H9 (cell line): ENCODE measurements at regions not wholly inside any gene's neighbourhood (a gene's known extent, or its start where the extent isn't known, plus 50 kb on each side); places are given as distances from the start of the nearest gene placed in this dataset.

Experiments
- DNase-seq: peaks from one replicate; pipeline ENCODE4 v3.0.0-alpha.2; 2017
- H2AFZ ChIP-seq: one replicate; pipeline ENCODE4 v1.6.1; 2013; ENCODE audit warnings: mild to moderate bottlenecking, low read length, control low read depth, moderate library complexity
- H2AK5ac ChIP-seq: 2 replicates; pipeline ENCODE4 v1.6.1; 2013; ENCODE audit warnings: low read length, control low read depth, mixed read lengths; ENCODE audit not compliant: insufficient read length
- H2BK120ac ChIP-seq: one replicate; pipeline ENCODE4 v1.6.1; 2013; ENCODE audit warnings: low read depth, mild to moderate bottlenecking, low read length, control low read depth, inconsistent platforms; ENCODE audit not compliant: poor library complexity, severe bottlenecking
- H2BK12ac ChIP-seq: 2 replicates; pipeline ENCODE4 v1.6.1; 2013; ENCODE audit warnings: low read length, control low read depth, mixed read lengths, low read depth; ENCODE audit not compliant: insufficient read length
- H2BK15ac ChIP-seq: 2 replicates; pipeline ENCODE4 v1.6.1; 2013; ENCODE audit warnings: low read depth, low read length, control low read depth
- H2BK20ac ChIP-seq: one replicate; pipeline ENCODE4 v1.6.1; 2013; ENCODE audit warnings: low read depth, mild to moderate bottlenecking, low read length, control low read depth, inconsistent platforms; ENCODE audit not compliant: poor library complexity, severe bottlenecking
- H2BK5ac ChIP-seq: 2 replicates; pipeline ENCODE4 v1.6.1; 2013; ENCODE audit warnings: low read length, control low read depth, mixed read lengths; ENCODE audit not compliant: insufficient read length
- H3K14ac ChIP-seq: 2 replicates; pipeline ENCODE4 v1.6.1; 2013; ENCODE audit warnings: low read length, control low read depth; ENCODE audit not compliant: insufficient read depth
- H3K18ac ChIP-seq: 2 replicates; pipeline ENCODE4 v1.6.1; 2013; ENCODE audit warnings: low read depth, mild to moderate bottlenecking, mixed read lengths, low read length, control low read depth; ENCODE audit not compliant: insufficient read length
- H3K23ac ChIP-seq: 2 replicates; pipeline ENCODE4 v1.6.1; 2013; ENCODE audit warnings: low read length, control low read depth, mixed read lengths, low read depth; ENCODE audit not compliant: insufficient read length
- H3K23me2 ChIP-seq: 2 replicates; pipeline ENCODE4 v1.6.1; 2013; ENCODE audit warnings: low read depth, mild to moderate bottlenecking, mixed read lengths, low read length, control low read depth; ENCODE audit not compliant: insufficient read length, poor library complexity, severe bottlenecking
- H3K27ac ChIP-seq: 2 replicates; pipeline ENCODE4 v1.5.1; 2013; ENCODE audit warnings: low read length, control low read depth, mixed read lengths, low read depth; ENCODE audit not compliant: insufficient read length
- H3K27me3 ChIP-seq: 2 replicates; pipeline ENCODE4 v1.6.1; 2013; ENCODE audit warnings: low read length, control low read depth, inconsistent platforms; ENCODE audit not compliant: insufficient read depth
- H3K4ac ChIP-seq: 2 replicates; pipeline ENCODE4 v1.6.1; 2013; ENCODE audit warnings: low read depth, mild to moderate bottlenecking, control low read depth, inconsistent platforms, low read length, moderate library complexity
- H3K4me1 ChIP-seq: 2 replicates; pipeline ENCODE4 v1.6.1; 2013; ENCODE audit warnings: low read length, control low read depth, inconsistent platforms; ENCODE audit not compliant: insufficient read depth
- H3K4me2 ChIP-seq: 2 replicates; pipeline ENCODE4 v1.6.1; 2013; ENCODE audit warnings: low read length, control low read depth, mixed read lengths; ENCODE audit not compliant: insufficient read length, insufficient read depth
- H3K56ac ChIP-seq: 2 replicates; pipeline ENCODE4 v1.6.1; 2013; ENCODE audit warnings: low read depth, mild to moderate bottlenecking, mixed read lengths, low read length, control low read depth; ENCODE audit not compliant: insufficient read length
- H3K79me1 ChIP-seq: 2 replicates; pipeline ENCODE4 v1.6.1; 2013; ENCODE audit warnings: low read depth, mild to moderate bottlenecking, moderate library complexity, low read length, control low read depth, inconsistent platforms; ENCODE audit not compliant: insufficient read depth, poor library complexity, severe bottlenecking
- H3K79me2 ChIP-seq: 2 replicates; pipeline ENCODE4 v1.6.1; 2013; ENCODE audit warnings: low read length, control low read depth, inconsistent platforms; ENCODE audit not compliant: insufficient read depth
- H3K9ac ChIP-seq: 2 replicates; pipeline ENCODE4 v1.6.1; 2013; ENCODE audit warnings: low read length, control low read depth, mixed read lengths; ENCODE audit not compliant: insufficient read length; ENCODE audit errors: extremely low read depth
- H3K9me3 ChIP-seq: one replicate; pipeline ENCODE4 v1.6.1; 2013; ENCODE audit warnings: low read depth, low read length, inconsistent platforms; ENCODE audit not compliant: control insufficient read depth
- H3T11ph ChIP-seq: one replicate; pipeline ENCODE4 v1.6.1; 2013; ENCODE audit warnings: mild to moderate bottlenecking, low read length, control low read depth, inconsistent platforms
- H4K20me1 ChIP-seq: one replicate; pipeline ENCODE4 v1.6.1; 2013; ENCODE audit not compliant: control insufficient read depth, insufficient read length, insufficient read depth
- H4K5ac ChIP-seq: 2 replicates; pipeline ENCODE4 v1.6.1; 2013; ENCODE audit warnings: low read depth, mild to moderate bottlenecking, mixed read lengths, low read length, control low read depth; ENCODE audit not compliant: insufficient read length
- H4K8ac ChIP-seq: replicated peaks from 2 replicates; pipeline ENCODE4 v1.6.1; 2013; ENCODE audit warnings: low read length, control low read depth, mixed read lengths, low read depth; ENCODE audit not compliant: insufficient read length
- H4K91ac ChIP-seq: 2 replicates; pipeline ENCODE4 v1.6.1; 2013; ENCODE audit warnings: low read depth, mild to moderate bottlenecking, moderate library complexity, mixed read lengths, low read length, control low read depth; ENCODE audit not compliant: insufficient read length
- H3K27ac Mint-ChIP-seq, 3 experiments: 2 replicates in 2 of 3; 3 replicates in 1 of 3; pipeline ENCODE4 v1.8.0; 2020 to 2021; ENCODE audit warnings: mixed read lengths in 3 of 3, mild to moderate bottlenecking in 1 of 3, moderate library complexity in 1 of 3
- H3K27me3 Mint-ChIP-seq: 2 replicates; pipeline ENCODE4 v1.8.0; 2021; ENCODE audit warnings: low read depth, mild to moderate bottlenecking, moderate library complexity, mixed read lengths
- H3K36me3 Mint-ChIP-seq, 3 experiments: 2 replicates in 2 of 3; 3 replicates in 1 of 3; pipeline ENCODE4 v1.8.0; 2020 to 2021; ENCODE audit warnings: low read depth in 3 of 3, mixed read lengths in 3 of 3; ENCODE audit not compliant: insufficient read depth in 1 of 3
- H3K4me1 Mint-ChIP-seq, 2 experiments: 2 replicates each; pipeline ENCODE4 v1.8.0; 2020; ENCODE audit warnings: mixed read lengths in 2 of 2
- H3K4me3 Mint-ChIP-seq, 2 experiments: 2 replicates in 1 of 2; 3 replicates in 1 of 2; pipeline ENCODE4 v1.8.0; 2020 to 2021; ENCODE audit warnings: mild to moderate bottlenecking in 2 of 2, mixed read lengths in 2 of 2, moderate library complexity in 1 of 2
- H3K9me3 Mint-ChIP-seq, 2 experiments: 2 replicates in 1 of 2; 3 replicates in 1 of 2; pipeline ENCODE4 v1.8.0; 2020; ENCODE audit warnings: mild to moderate bottlenecking in 2 of 2, mixed read lengths in 2 of 2, moderate library complexity in 1 of 2
- CTCF ChIP-seq: fragments of 200-600 bp; sonication (generic); conservative IDR thresholded peaks from 3 replicates; pipeline ENCODE4 v1.8.0; 2021; ENCODE audit warnings: antibody characterized with exemption, mild to moderate bottlenecking
- WGBS: extraction: QIAGEN DNeasy Blood & Tissue Kit; methylation state at CpG from one replicate; pipeline ENCODE4 v1.1.7; 2013; ENCODE audit warnings: missing lambda C conversion rate, low lambda C conversion rate, mixed read lengths; ENCODE audit not compliant: insufficient read length; ENCODE audit errors: extremely low coverage; 5-methylcytosine and 5-hydroxymethylcytosine counted together

- Histone ChIP-seq H3K4ac (no peak overlapping the region), H4K8ac (no peak overlapping the region), H2BK120ac (no peak overlapping the region), H3K27me3 (no peaks in the 10 kb centered on the region), H3K23ac (no peak overlapping the region), H3K4me2 (no peak overlapping the region), H2BK20ac (no peak overlapping the region), H3K56ac (no peak overlapping the region), H4K5ac (no peak overlapping the region), H2AK5ac (no peak overlapping the region), H3K79me2 (no peaks in the 10 kb centered on the region), H3K79me1 (no peaks in the 10 kb centered on the region), H4K91ac (no peak overlapping the region), H3T11ph (no peak overlapping the region), H2BK12ac (no peak overlapping the region), H2BK15ac (no peak overlapping the region), H3K9ac (no peak overlapping the region), H3K27ac (no peak overlapping the region), H3K9me3 (peaks cover 4% of the 10 kb centered on the region), H2BK5ac (no peak overlapping the region), H2AFZ (no peak overlapping the region), H3K23me2 (no peaks in the 10 kb centered on the region), H3K4me1 (no peaks in the 10 kb centered on the region), H3K14ac (no peak overlapping the region), H4K20me1 (no peaks in the 10 kb centered on the region), H3K18ac (no peak overlapping the region)
- no CpG with 5 or more reads among the region's 15 CpGs for WGBS
- peaks cover 3 to 8% (median 6%) of the 10 kb centered on the region in 3 experiments; a peak in 4 of 7 replicates for H3K36me3 Mint-ChIP-seq
- no peak overlapping the region for H3K27ac Mint-ChIP-seq
- H3K27me3 Mint-ChIP-seq = peaks cover 4% of the 10 kb centered on the region
- DNase-seq = peak; percentile 16
- H3K4me1 Mint-ChIP-seq = no peaks in the 10 kb centered on the region
- peaks cover 16 to 31% of the 10 kb centered on the region in 2 experiments for H3K9me3 Mint-ChIP-seq
- TF ChIP-seq CTCF = no peak
- no peak overlapping the region for H3K4me3 Mint-ChIP-seq
Observed at GRCh38 chr9:93893899-93894690, 61.1 kb downstream of the BARX1 start.
